ENCODE measurements at regions not wholly inside any gene's neighbourhood (a gene's known extent, or its start where the extent isn't known, plus 50 kb on each side); places are given as distances from the start of the nearest gene placed in this dataset.

GRCh38 chr5:6145616-6146237 is 232.6 kb downstream of the MED10 start:
- no peak overlapping the region for H3K4me3 ChIP-seq (ENCODE audit: low read depth, poor library complexity, severe bottlenecking)
- DNase-seq (ENCODE audit: low spot score in 2 of 2) = no peak
- TF ChIP-seq CTCF (IDR thresholded peaks at IDR 0.05) (no peak), POLR2A (IDR thresholded peaks at IDR 0.05) (no peak)
- WGBS, 2 donors = 90 to 94% methylated on average over 4 of the region's 4 CpGs
- intact Hi-C loops (cut with DNase I; ENCODE audit: low total_unique reads) = no loop called here

- 46 to 47% methylated on average over 5 of the region's 5 CpGs for WGBS, 2 donors
- no peak overlapping the region for H3K4me3 ChIP-seq (ENCODE audit: low read depth, poor library complexity, severe bottlenecking)
- no peak for DNase-seq (ENCODE audit: low spot score in 2 of 2)
- no peak for TF ChIP-seq POLR2A (IDR thresholded peaks at IDR 0.05)
- no peak for TF ChIP-seq CTCF (IDR thresholded peaks at IDR 0.05)
- intact Hi-C loops (cut with DNase I; ENCODE audit: low total_unique reads) = no loop called here
Measured at GRCh38 chr5:6143523-6143922, 234.8 kb downstream of the MED10 start.

GRCh38 chr5:6142353-6142752 is 236.0 kb downstream of the MED10 start:
- intact Hi-C loops (cut with DNase I; ENCODE audit: low total_unique reads) = no loop called here
- WGBS, 2 donors = 73 to 80% methylated on average over 5 of the region's 5 CpGs
- H3K4me3 ChIP-seq (ENCODE audit: low read depth, poor library complexity, severe bottlenecking) = no peak overlapping the region
- DNase-seq (ENCODE audit: low spot score in 2 of 2) = no peak
- TF ChIP-seq POLR2A (IDR thresholded peaks at IDR 0.05) (no peak), CTCF (IDR thresholded peaks at IDR 0.05) (no peak)

GRCh38 chr5:6140219-6140618 is 238.1 kb downstream of the MED10 start:
- intact Hi-C loops (cut with DNase I; ENCODE audit: low total_unique reads) = no loop called here
- H3K4me3 ChIP-seq (ENCODE audit: low read depth, poor library complexity, severe bottlenecking) = no peak overlapping the region
- TF ChIP-seq POLR2A (IDR thresholded peaks at IDR 0.05) (no peak), CTCF (IDR thresholded peaks at IDR 0.05) (no peak)
- 27 to 30% methylated on average over 5 of the region's 5 CpGs for WGBS, 2 donors
- DNase-seq (ENCODE audit: low spot score in 2 of 2) = no peak

- DNase-seq (ENCODE audit: low spot score in 2 of 2) = no peak
- TF ChIP-seq CTCF (IDR thresholded peaks at IDR 0.05) (no peak), POLR2A (IDR thresholded peaks at IDR 0.05) (no peak)
- WGBS, 2 donors = 63 to 73% methylated on average over 5 of the region's 5 CpGs
- H3K4me3 ChIP-seq (ENCODE audit: low read depth, poor library complexity, severe bottlenecking) = no peak overlapping the region
- intact Hi-C loops (cut with DNase I; ENCODE audit: low total_unique reads) = no loop called here
Measured at GRCh38 chr5:6135977-6136376, 242.4 kb downstream of the MED10 start.

- no peak for DNase-seq (ENCODE audit: low spot score in 2 of 2)
- intact Hi-C loops (cut with DNase I; ENCODE audit: low total_unique reads) = no loop called here
- 83 to 86% methylated on average over 12 of the region's 12 CpGs for WGBS, 2 donors
Measured at GRCh38 chr5:6134281-6134680, 244.1 kb downstream of the MED10 start.

More at GRCh38 chr5:6134281-6134680, 244.1 kb downstream of the MED10 start:
- H3K4me3 ChIP-seq (ENCODE audit: low read depth, poor library complexity, severe bottlenecking) = no peak overlapping the region
- TF ChIP-seq POLR2A (IDR thresholded peaks at IDR 0.05) = no peak
- no peak for TF ChIP-seq CTCF (IDR thresholded peaks at IDR 0.05)
